ENCODE measurements at regions not wholly inside any gene's neighbourhood (a gene's known extent, or its start where the extent isn't known, plus 50 kb on each side); places are given as distances from the start of the nearest gene placed in this dataset.

DNA sequence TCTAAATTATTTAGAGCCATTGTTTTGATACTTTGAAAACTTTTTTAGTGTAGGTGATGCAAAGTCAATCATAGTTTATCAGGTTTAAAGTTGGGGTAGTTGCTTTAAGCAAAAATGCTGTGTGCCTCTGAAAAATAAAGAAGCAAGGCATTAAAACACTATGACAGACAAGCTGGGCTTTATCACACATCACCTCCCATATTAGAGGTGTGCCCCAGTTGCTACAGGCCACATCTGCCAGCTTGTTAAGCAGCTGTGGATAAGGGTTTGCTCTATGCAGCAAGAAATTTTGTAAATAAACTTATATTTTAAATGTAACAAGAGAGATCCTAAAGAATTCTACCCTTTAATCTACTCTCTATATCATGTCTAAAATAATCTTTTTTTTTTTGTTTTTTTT is 255.8 kb downstream of the B3GLCT start:
- TF ChIP-seq, protein P1, sequence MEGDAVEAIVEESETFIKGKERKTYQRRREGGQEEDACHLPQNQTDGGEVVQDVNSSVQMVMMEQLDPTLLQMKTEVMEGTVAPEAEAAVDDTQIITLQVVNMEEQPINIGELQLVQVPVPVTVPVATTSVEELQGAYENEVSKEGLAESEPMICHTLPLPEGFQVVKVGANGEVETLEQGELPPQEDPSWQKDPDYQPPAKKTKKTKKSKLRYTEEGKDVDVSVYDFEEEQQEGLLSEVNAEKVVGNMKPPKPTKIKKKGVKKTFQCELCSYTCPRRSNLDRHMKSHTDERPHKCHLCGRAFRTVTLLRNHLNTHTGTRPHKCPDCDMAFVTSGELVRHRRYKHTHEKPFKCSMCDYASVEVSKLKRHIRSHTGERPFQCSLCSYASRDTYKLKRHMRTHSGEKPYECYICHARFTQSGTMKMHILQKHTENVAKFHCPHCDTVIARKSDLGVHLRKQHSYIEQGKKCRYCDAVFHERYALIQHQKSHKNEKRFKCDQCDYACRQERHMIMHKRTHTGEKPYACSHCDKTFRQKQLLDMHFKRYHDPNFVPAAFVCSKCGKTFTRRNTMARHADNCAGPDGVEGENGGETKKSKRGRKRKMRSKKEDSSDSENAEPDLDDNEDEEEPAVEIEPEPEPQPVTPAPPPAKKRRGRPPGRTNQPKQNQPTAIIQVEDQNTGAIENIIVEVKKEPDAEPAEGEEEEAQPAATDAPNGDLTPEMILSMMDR (conservative IDR thresholded peaks at IDR 0.05 in 1 of 2, IDR thresholded peaks at IDR 0.05 in 1 of 2; ENCODE audit: low read depth in 1 of 2, low read length in 2 of 2): no peak
- no peak for TF ChIP-seq EZH2 (IDR thresholded peaks at IDR 0.05; ENCODE audit: low read length, missing control alignments)

Data from fibroblast of lung (primary cell).